ENCODE measurements at regions not wholly inside any gene's neighbourhood (a gene's known extent, or its start where the extent isn't known, plus 50 kb on each side); places are given as distances from the start of the nearest gene placed in this dataset.

DNA sequence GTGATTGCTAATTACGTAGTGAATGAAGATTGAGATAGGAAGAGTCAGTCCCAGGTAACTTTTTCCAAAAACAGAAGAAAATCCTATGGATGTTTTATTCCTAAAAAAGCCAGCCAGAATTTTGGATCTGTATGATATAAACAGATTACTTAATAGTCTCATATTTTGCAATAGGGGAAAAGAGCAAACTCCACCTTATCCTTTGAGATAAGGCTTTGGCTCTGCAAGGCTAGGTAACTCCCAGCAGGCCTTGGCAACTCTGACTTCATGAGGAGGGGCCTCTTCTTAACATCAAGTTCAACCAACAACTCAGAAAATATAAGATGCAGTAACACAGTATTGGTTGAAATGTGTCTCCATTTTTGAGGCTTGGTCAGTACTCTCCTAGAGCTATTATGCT is 98.7 kb upstream of the SLC4A4 start:
- no peak for DNase-seq (ENCODE audit: low read depth in 2 of 2)

DNA sequence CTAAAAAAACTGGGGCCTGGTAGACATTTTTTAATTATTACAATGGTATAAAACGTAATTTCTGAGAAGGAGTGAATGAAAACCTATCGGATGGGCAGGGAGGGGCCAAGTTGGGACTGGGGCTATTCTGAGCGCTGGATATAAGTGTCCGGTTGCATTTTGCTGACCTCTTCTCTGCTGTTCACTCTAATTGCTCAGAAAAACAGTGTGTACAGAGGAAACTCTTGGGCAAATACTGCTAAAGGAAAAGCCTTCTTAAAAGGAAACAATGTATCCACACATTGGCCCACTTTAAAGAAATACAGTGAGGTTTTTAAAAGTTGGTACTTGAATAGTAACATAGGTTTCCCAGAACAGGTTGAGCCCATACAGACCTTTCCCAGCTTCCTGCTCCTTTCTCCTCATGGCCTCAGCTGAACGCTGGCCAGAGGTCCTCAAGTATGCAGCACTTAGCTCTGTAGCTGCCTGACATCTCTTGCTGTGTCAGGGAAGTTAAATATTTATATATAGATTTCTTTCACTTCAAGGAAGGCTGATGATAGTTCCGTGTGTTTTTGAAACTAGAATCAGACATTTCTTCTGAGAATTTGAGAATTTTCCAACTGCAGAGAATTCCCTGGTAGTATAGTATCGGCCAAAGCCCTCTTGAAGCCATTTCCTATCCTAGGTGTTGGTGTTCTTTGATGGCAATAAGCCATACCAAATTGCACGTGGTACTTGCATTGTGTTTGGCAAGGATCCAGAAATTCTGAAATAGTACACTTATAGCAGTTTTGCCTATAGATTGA is 97.1 kb upstream of the SLC4A4 start:
- no peak for DNase-seq (ENCODE audit: low read depth in 2 of 2)

DNA sequence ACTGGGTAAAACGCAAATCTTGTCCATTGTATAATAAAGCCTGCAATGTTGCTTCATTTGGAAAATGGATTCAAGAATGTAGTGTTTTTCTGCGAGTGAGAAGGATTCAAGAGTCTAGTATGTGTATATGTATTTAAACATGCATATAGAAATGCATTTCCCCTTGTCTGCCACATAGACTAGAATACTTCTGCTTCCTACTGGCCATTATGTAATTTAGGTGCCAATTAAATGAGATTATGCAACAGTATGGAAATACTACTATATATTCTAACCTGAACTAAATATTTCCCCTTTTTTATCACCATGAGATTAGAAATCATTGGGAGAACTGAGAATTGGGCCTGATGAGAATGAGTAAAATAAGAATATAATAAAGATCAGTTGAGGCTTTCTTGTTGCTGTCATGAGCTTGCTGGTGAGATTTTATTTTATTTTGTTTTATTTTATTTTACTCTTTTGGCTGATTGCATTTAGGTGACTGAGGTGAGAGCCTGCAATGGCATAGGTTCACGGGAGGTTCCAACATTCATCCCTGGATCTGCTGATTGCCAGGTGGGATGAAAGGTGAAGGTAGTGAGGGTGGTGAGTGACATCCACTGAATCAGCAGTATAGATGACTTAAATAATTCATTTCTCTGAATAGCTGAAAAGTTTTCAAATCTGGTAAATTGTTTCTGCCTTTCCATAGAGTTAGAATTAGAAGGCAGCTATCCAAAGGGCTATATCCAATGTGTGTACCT is 95.6 kb upstream of the SLC4A4 start:
- no peak for DNase-seq (ENCODE audit: low read depth in 2 of 2)

- DNase-seq (ENCODE audit: low read depth in 2 of 2), result no peak
These were observed 91.1 kb upstream of the SLC4A4 start for GRCh38 chr4:71247706-71248105.

- no peak for DNase-seq (ENCODE audit: low read depth in 2 of 2)
These were observed 87.6 kb upstream of the SLC4A4 start for GRCh38 chr4:71251261-71251660.

DNA sequence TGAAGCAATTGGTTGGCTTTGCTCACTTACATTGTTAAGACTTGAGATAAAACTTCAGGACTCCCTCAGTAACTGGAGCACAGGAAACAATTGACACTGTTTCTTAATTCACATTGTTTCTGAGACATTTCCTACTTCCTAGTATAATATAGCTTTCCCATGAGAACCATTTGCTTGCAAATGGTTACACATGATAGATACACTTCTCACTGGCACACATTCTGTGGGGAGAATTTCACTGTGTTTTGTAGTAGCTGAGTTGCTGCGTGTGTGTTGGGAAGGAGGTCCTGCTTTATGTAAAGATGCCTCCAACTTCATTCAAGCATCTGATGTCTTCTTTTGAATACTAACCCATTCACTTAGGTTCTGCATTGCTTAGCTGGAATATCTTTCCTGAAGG is 85.3 kb upstream of the SLC4A4 start:
- no peak for DNase-seq (ENCODE audit: low read depth in 2 of 2)

- DNase-seq (ENCODE audit: low read depth in 2 of 2), result no peak
These were observed 84.3 kb upstream of the SLC4A4 start for GRCh38 chr4:71254451-71255012.

DNA sequence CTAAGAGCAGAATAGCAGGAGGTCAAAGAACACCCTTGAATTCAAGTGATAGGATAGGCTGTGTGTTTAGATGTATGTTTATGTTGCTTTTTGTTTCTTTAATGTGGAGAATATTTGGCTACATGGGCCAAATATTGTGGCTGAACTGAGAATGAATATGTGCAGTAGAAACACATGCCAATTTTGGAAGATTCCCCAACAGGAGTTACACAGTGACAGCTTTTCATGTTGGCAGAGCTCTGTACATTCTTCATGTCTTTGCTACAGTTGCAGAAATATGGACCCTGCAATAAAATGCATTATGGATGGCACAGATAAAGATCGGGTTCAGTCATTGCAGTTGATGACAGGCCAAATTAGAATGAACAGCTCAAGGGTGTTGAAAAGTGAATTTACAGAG is 82.8 kb upstream of the SLC4A4 start:
- DNase-seq (ENCODE audit: low read depth in 2 of 2), result no peak

DNA sequence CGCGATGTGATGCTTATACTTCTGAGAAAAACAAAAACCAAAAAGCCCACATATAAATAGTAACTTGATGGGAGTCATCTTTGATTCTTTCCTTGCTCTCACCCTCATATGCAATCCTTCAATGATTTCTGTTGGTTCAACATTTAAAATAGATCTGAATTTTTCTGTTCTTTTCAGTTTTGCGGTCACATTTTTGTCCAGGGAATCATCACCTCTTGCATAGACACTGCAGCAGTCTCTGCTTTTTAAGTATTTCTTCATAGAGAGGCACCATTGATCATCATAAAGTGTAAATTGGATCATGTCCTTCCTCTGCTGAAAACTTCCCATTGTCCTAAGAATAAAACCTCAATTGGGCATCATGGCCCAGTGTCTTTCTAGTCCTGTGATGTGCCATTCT is 81.1 kb upstream of the SLC4A4 start:
- no peak for DNase-seq (ENCODE audit: low read depth in 2 of 2)

GRCh38 chr4:71258323-71258722 is 80.5 kb upstream of the SLC4A4 start:
- DNase-seq (ENCODE audit: low read depth in 2 of 2), result no peak

GRCh38 chr4:71259280-71259679 is 79.5 kb upstream of the SLC4A4 start:
- DNase-seq (ENCODE audit: low read depth in 2 of 2), result no peak

GRCh38 chr4:71259911-71260331 is 78.9 kb upstream of the SLC4A4 start:
- no peak for DNase-seq (ENCODE audit: low read depth in 2 of 2)

DNA sequence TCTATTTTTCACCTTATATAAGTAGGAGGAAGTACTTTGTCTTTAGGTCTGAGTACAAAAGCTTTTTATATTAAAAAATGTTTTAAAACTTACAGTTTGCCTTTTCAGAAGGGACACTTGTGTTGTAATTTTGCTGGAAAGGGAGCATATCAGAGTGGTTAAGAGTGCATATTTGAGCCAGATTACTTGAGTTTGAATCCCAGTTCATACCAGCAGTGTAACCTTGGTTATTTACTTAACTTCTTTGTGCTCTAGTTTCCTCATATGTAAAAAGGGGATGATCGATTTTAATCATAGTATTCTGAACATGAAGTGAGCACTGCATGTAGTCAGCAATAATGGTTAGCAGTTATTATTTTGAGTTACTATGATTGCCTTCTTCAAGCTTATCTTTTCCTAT is 78.3 kb upstream of the SLC4A4 start:
- DNase-seq (ENCODE audit: low read depth in 2 of 2), result no peak

GRCh38 chr4:71261001-71261400 is 77.8 kb upstream of the SLC4A4 start:
- no peak for DNase-seq (ENCODE audit: low read depth in 2 of 2)

GRCh38 chr4:71261633-71262121 is 77.1 kb upstream of the SLC4A4 start:
- DNase-seq (ENCODE audit: low read depth in 2 of 2), result no peak

- no peak for DNase-seq (ENCODE audit: low read depth in 2 of 2)
These were observed 76.7 kb upstream of the SLC4A4 start for GRCh38 chr4:71262161-71262560.

DNA sequence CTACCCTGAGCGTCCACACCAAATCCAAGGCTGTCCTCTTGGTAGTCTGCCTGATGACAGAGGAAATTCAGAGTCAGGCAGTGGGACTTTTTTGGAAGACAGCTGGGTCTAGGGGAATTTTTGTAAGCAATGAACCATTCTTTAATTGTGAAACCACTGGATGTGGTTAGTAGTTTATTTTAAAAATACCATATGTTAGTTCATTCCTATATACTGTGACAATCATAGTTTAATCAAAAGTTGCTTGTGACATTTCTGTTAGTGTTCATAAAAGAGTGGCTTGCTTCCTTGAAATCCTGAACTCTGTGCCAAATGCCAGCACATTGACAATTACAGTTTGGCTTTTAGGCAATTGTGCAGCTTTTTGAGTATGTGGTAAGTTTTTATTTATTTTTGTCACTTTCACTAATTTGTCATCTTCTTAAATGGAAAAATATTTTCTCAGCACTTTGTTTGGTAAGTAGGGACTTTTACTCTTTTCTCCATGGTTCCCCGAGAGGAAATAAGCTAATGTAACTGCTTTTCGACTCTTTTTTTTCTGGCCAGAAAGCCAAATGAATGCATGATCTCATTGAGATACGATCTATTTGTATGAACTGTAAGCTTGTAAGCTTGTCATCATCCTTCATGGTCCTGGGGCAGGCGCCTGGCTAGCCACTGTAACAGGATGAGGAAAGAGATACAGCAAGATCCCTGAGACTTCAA is 72.6 kb upstream of the SLC4A4 start:
- no peak for DNase-seq (ENCODE audit: low read depth in 2 of 2)

GRCh38 chr4:71267244-71267643 is 71.6 kb upstream of the SLC4A4 start:
- no peak for DNase-seq (ENCODE audit: low read depth in 2 of 2)

DNA sequence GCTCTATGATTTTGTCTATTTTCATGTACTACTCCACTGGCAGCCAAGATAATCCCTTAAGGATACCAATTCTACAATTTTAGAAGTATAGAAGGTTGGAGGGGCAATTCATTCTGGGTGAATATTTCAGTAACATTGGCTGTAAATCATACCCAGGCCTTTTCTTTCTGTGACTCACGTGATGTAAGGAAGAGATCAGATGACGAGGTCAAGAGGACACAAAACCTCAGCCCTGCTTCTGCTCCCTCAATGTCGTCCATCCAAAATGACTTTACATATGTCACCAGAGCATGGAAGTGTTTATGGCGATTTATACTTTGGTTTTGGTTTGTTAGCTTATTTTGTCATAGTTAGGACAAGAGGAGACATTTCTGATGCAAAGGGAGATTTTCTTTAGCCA is 70.7 kb upstream of the SLC4A4 start:
- no peak for DNase-seq (ENCODE audit: low read depth in 2 of 2)

- no peak for DNase-seq (ENCODE audit: low read depth in 2 of 2)
These were observed 69.6 kb upstream of the SLC4A4 start for GRCh38 chr4:71269233-71269632.

DNA sequence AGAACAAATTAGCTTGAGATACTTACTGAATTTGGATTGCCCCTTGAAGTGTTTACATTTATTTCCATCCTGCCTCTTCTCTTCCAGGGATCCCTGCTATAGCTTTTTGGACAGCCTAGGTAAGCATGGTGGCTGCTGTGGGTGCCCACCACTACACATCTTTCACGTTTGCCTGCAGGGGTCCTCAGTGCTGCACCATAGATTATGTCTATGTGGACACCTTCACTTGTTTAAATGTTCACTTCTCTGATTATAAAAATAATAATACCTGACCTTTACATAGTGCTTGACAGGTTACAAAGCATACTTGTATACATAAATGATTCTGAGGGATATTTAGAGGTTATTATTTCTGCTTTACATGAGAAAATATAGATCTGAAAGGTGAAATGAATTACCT is 67.9 kb upstream of the SLC4A4 start:
- peak in 1 of 2 donors; percentile 2 for DNase-seq (ENCODE audit: low read depth in 2 of 2)

DNA sequence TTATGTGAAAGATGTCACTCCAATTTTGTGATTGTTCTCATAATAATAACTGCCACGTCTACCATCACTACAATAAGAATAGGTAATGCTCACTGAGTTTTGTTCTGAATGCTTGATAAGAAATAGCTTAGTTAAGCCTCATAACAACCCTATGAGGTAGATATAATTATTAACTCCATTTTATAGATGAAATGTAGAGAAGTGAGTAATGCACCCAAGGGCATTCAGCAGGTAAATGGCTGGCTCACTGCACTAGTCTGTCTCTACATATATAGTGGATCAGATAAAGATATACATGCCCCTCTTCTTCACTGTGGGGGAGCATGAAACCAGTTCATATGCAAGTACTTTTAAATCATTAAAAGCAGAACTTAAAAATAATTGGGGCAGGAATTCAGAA is 65.8 kb upstream of the SLC4A4 start:
- DNase-seq (ENCODE audit: low read depth in 2 of 2), result no peak
